DND-41 (cell line): ENCODE measurements at regions not wholly inside any gene's neighbourhood (a gene's known extent, or its start where the extent isn't known, plus 50 kb on each side); places are given as distances from the start of the nearest gene placed in this dataset.
"Not testable (repeated sequence)": the region's sequence is repeated elsewhere in the genome, so short reads cannot be mapped to it uniquely, and the experiment has no call there.

Experiments used
- ATAC-seq: fragments of 200-7000 bp; cut with Tn5 transposase; 3 replicates; pipeline ENCODE4 v1.9.1; 2021; ENCODE audit warnings: low read depth; ENCODE audit not compliant: insufficient read depth
- DNase-seq: peaks from one replicate; pipeline ENCODE4 v3.0.0-alpha.2; 2020
- H2AFZ ChIP-seq: 2 replicates; pipeline ENCODE4 v1.6.0; 2012; ENCODE audit warnings: low read depth, low read length
- H3K27ac ChIP-seq: 2 replicates; pipeline ENCODE4 v1.5.1; 2012; ENCODE audit warnings: low read length, inconsistent platforms
- H3K27me3 ChIP-seq: fragments of 200-600 bp; sonication (generic); 2 replicates; pipeline ENCODE4 v1.6.0; 2012; ENCODE audit warnings: low read length, mild to moderate bottlenecking, inconsistent platforms; ENCODE audit not compliant: insufficient read depth, poor library complexity
- H3K36me3 ChIP-seq: 2 replicates; pipeline ENCODE4 v1.5.1; 2012; ENCODE audit warnings: low read length, inconsistent platforms; ENCODE audit not compliant: insufficient read depth
- H3K4me1 ChIP-seq: 2 replicates; pipeline ENCODE4 v1.5.1; 2012; ENCODE audit warnings: mild to moderate bottlenecking, low read length; ENCODE audit not compliant: insufficient read depth
- H3K4me2 ChIP-seq: 2 replicates; pipeline ENCODE4 v1.6.0; 2012; ENCODE audit warnings: mild to moderate bottlenecking, moderate library complexity, low read length, inconsistent platforms; ENCODE audit not compliant: insufficient read depth
- H3K4me3 ChIP-seq, 2 experiments: fragments of 200-600 bp in 1 of 2; shearing (Covaris generic) in 1 of 2; 2 replicates each; pipeline ENCODE4 v1.5.1; 2012 to 2016; ENCODE audit warnings: inconsistent platforms in 2 of 2, low read length in 2 of 2, mild to moderate bottlenecking in 2 of 2, low read depth in 1 of 2, moderate library complexity in 1 of 2
- H3K79me2 ChIP-seq: 2 replicates; pipeline ENCODE4 v1.6.0; 2012; ENCODE audit warnings: low read length, inconsistent platforms; ENCODE audit not compliant: insufficient read depth
- H3K9ac ChIP-seq: 2 replicates; pipeline ENCODE4 v1.6.0; 2012; ENCODE audit warnings: low read depth, mild to moderate bottlenecking, inconsistent platforms, low read length, moderate library complexity
- H3K9me3 ChIP-seq: 2 replicates; pipeline ENCODE4 v1.5.1; 2012; ENCODE audit warnings: low read length, moderate library complexity, mild to moderate bottlenecking, inconsistent platforms; ENCODE audit not compliant: insufficient read depth, severe bottlenecking
- H4K20me1 ChIP-seq: 2 replicates; pipeline ENCODE4 v1.6.0; 2012; ENCODE audit warnings: low read length; ENCODE audit not compliant: insufficient read depth
- CTCF ChIP-seq: IDR thresholded peaks from 2 replicates; pipeline ENCODE4 v1.5.1; 2012; ENCODE audit warnings: borderline replicate concordance, low read length, moderate library complexity, mild to moderate bottlenecking; ENCODE audit not compliant: poor library complexity, severe bottlenecking; ENCODE audit errors: extremely low read depth
- EZH2 ChIP-seq: IDR thresholded peaks from 3 replicates; pipeline ENCODE4 v1.6.1; 2012; ENCODE audit warnings: borderline replicate concordance, low read depth, mild to moderate bottlenecking, moderate library complexity, low read length, inconsistent platforms; ENCODE audit not compliant: severe bottlenecking

- H3K79me2 ChIP-seq, result no peaks in the 10 kb centered on the region
- no peak overlapping the region for H2AFZ ChIP-seq
- no peak overlapping the region for H3K27ac ChIP-seq
- no peak for DNase-seq
- TF ChIP-seq CTCF, result no peak
- TF ChIP-seq EZH2, result no peak
- H3K4me1 ChIP-seq, result no peaks in the 10 kb centered on the region
- no peaks in the 10 kb centered on the region for H4K20me1 ChIP-seq
- no peaks in the 10 kb centered on the region for H3K27me3 ChIP-seq
- no peak overlapping the region for H3K4me2 ChIP-seq
- H3K9ac ChIP-seq, result no peak overlapping the region
- no peaks in the 10 kb centered on the region for H3K9me3 ChIP-seq
- ATAC-seq, result no peak
- H3K36me3 ChIP-seq, result no peaks in the 10 kb centered on the region
- no peak overlapping the region for H3K4me3 ChIP-seq
These were observed 118.9 kb upstream of the RASGEF1B start for GRCh38 chr4:81590596-81590995.

GRCh38 chr4:81589262-81589661, 117.6 kb upstream of the RASGEF1B start:
- no peak for DNase-seq
- Histone ChIP-seq H2AFZ (no peak overlapping the region), H3K27ac (no peak overlapping the region), H3K4me2 (no peak overlapping the region), H4K20me1 (no peaks in the 10 kb centered on the region), H3K4me3 (no peak overlapping the region), H3K9ac (no peak overlapping the region), H3K36me3 (no peaks in the 10 kb centered on the region), H3K4me1 (no peaks in the 10 kb centered on the region), H3K79me2 (no peaks in the 10 kb centered on the region), H3K27me3 (no peaks in the 10 kb centered on the region), H3K9me3 (no peaks in the 10 kb centered on the region)
- no peak for ATAC-seq
- no peak for TF ChIP-seq CTCF
- no peak for TF ChIP-seq EZH2

- H3K4me3 ChIP-seq, result no peak overlapping the region
- TF ChIP-seq CTCF (no peak), EZH2 (no peak)
- H3K27me3 ChIP-seq, result no peaks in the 10 kb centered on the region
- no peak overlapping the region for H3K4me2 ChIP-seq
- no peaks in the 10 kb centered on the region for H3K79me2 ChIP-seq
- ATAC-seq (no peak), DNase-seq (no peak)
- H3K36me3 ChIP-seq, result no peaks in the 10 kb centered on the region
- no peak overlapping the region for H2AFZ ChIP-seq
- H4K20me1 ChIP-seq, result no peaks in the 10 kb centered on the region
- H3K27ac ChIP-seq, result no peak overlapping the region
- no peaks in the 10 kb centered on the region for H3K9me3 ChIP-seq
- H3K4me1 ChIP-seq, result no peaks in the 10 kb centered on the region
- no peak overlapping the region for H3K9ac ChIP-seq
These were observed 115.0 kb upstream of the RASGEF1B start for GRCh38 chr4:81586706-81587105.

- not testable (repeated sequence) for H4K20me1 ChIP-seq, H3K36me3 ChIP-seq, H3K79me2 ChIP-seq, DNase-seq, H3K4me3 ChIP-seq, H3K27me3 ChIP-seq, H3K9me3 ChIP-seq, ATAC-seq, H3K4me1 ChIP-seq, H3K9ac ChIP-seq, H3K27ac ChIP-seq, H3K4me2 ChIP-seq, H2AFZ ChIP-seq
These were observed 109.3 kb upstream of the RASGEF1B start for GRCh38 chr4:81580994-81581374.
